KBM-7 (cell line): ENCODE measurements at regions not wholly inside any gene's neighbourhood (a gene's known extent, or its start where the extent isn't known, plus 50 kb on each side); places are given as distances from the start of the nearest gene placed in this dataset.
"Not testable (repeated sequence)": the region's sequence is repeated elsewhere in the genome, so short reads cannot be mapped to it uniquely, and the experiment has no call there.

Experiments used
- DNase-seq: peaks from one replicate; pipeline ENCODE4 v3.0.0-alpha.2; 2015
- in situ Hi-C: fragments of 300-500 bp; cut with MboI; formaldehyde crosslinking; loops from 2 replicates; pipeline ENCODE4 v1.14.3; 2020; ENCODE audit warnings: low sequenced_read_pairs, low pct_unique_long_range_greater_than_20kb, mixed read lengths

DNA sequence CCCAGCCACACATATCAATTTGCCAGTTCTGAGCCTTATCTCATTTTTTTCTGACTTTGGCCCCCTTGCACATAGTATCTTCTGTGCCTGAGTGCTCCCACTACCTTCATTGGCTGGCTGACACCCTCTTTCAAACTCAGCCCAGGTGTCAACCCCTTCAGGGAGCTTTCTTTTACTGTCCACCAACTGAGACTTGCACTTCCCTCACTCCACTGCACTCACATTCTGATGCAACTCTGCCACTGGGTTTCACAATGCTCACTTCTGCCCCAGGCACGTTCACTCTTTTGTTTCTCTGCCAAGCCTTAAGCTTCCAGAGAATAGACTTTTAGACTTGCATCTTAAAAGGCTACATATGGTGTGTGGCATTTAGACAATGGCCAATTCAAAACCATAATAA lies 101.5 kb upstream of the CBLB start:
- peak; percentile 43 for DNase-seq

GRCh38 chr3:105972069-105972468 lies 103.3 kb upstream of the CBLB start:
- in situ Hi-C loops = no loop called here
- DNase-seq = no peak

More for the DNA sequence above, 101.5 kb upstream of the CBLB start:
- in situ Hi-C loops = no loop called here

DNA sequence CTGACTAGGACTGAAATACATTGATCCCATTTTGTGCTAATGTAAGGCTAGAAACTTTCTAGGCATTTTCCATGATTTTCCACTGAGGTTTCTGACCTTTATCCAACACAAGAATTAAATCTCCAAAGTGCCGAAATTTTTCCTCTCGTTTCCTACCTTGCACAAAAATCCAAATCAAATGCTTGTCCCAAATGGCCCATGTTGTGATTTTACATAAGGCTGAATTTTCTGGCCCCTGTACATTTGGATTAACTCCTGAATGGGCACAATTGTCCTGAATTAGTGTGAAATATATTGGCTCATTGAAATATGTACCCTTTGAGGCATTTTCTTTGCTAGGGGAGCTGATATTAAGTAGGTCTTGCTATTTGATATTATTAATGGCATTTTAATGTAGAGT lies 105.6 kb upstream of the CBLB start:
- no peak for DNase-seq
- in situ Hi-C loops = no loop called here

DNA sequence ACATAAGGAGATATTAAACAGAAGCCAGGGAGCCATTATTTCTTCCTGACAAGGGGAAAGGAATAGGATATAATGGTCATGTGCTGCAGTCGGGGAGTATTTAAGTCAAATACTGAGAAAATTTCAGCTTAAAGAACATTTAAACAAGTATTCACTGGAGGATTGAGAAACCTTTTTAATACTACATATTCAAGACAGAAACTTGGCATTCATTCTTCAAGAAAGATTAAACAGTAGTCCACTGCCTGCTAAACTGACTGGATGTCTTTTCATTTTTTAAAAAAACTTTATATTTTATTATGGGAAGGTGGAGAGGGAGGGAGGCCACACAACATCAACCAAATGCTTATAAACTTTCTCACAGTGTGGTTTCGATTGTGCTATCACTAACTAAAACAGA lies 107.4 kb upstream of the CBLB start:
- in situ Hi-C loops = no loop called here
- DNase-seq = no peak

GRCh38 chr3:105979961-105980360 lies 111.1 kb upstream of the CBLB start:
- in situ Hi-C loops = no loop called here
- DNase-seq = no peak

DNA sequence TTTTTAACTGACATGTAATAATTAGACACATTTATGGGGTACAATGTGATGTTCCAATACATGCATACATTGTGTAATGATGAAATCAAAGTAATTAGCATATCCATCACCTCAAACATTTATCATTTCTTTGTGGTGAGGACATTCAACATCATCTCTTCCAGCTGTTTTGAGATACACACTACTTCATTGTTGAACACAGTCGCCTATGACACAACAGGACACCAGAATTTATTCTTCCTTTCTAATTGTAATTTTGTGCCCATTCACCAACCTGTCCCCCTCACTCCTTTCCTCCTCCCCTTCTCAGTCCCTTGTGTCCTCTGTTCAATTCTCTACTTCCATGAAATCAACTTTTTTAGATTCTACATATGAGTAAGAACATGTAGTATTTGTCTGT lies 113.4 kb upstream of the CBLB start:
- in situ Hi-C loops = no loop called here
- DNase-seq = no peak

GRCh38 chr3:105984837-105985236 lies 116.0 kb upstream of the CBLB start:
- no peak for DNase-seq
- in situ Hi-C loops = no loop called here

GRCh38 chr3:105986343-105986742 lies 117.5 kb upstream of the CBLB start:
- DNase-seq, in situ Hi-C loops: not testable (repeated sequence)

- in situ Hi-C loops = no loop called here
- DNase-seq = no peak
Measured at GRCh38 chr3:105987809-105988208, 119.0 kb upstream of the CBLB start.

- no peak for DNase-seq
- in situ Hi-C loops = no loop called here
Measured at GRCh38 chr3:105988540-105989212, 119.9 kb upstream of the CBLB start.

DNA sequence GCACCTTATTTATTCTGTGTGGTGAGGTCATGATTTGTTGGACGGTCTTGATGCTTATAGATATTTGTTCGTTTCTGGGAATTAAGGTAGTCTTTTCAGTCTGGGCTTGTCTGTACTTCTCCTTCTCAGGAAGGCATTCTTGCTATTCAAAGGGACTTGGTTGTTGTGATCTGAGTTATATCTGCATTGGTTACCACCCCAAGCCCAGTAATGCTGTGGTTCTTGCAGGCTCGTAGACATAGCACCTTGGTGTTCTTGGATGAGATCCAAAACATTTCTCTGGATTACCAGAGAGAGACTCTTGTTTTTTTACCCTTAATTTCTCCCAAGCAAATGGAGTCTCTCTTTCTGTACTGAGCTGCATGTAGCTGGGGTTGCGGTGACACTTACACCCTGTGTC lies 128.0 kb upstream of the CBLB start:
- in situ Hi-C loops = no loop called here
- DNase-seq = no peak

- no peak for DNase-seq
- in situ Hi-C loops = no loop called here
Measured at GRCh38 chr3:105997466-105997799, 128.6 kb upstream of the CBLB start.

- DNase-seq = peak; percentile 52
- in situ Hi-C loops = no loop called here
Measured at GRCh38 chr3:105997800-105998526, 129.2 kb upstream of the CBLB start.

DNA sequence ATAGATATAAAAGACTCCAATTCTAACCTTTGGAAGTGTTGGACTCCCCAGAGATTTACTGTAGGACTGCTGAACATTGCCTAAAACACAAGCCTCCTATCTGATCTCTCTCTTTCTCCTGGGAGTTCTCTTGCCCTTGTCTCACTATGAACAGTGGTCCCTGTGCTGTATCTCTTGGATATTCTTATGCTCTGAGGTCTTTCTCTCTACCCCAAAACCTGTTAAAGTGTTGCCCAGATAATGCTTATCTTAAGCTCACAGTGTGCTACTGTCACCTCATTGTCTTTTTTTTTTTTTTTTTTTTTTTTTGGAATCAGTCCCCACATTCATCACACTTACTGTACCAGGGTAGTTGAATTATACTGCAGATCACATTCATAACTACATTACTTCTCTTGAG lies 131.0 kb upstream of the CBLB start:
- in situ Hi-C loops = no loop called here
- DNase-seq = no peak

DNA sequence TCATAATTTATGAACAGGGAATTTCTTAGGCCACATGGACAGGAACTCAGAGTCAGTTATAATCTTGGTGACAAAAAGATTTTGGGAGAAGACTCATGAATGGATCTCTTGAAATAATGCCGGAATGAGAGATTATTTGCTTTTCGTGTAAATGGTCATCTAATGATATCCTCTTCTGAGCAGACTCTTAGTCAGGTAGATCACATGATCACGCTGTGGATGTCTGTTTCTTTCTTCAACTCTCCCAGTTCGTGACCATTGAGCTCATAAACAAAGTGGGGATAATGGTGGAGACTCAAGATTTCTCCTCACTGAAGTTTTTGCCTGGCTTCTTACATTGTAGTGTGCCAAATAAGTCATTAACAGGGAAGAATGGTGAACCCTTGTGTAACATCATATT lies 133.1 kb upstream of the CBLB start:
- no peak for DNase-seq
- in situ Hi-C loops = no loop called here

DNA sequence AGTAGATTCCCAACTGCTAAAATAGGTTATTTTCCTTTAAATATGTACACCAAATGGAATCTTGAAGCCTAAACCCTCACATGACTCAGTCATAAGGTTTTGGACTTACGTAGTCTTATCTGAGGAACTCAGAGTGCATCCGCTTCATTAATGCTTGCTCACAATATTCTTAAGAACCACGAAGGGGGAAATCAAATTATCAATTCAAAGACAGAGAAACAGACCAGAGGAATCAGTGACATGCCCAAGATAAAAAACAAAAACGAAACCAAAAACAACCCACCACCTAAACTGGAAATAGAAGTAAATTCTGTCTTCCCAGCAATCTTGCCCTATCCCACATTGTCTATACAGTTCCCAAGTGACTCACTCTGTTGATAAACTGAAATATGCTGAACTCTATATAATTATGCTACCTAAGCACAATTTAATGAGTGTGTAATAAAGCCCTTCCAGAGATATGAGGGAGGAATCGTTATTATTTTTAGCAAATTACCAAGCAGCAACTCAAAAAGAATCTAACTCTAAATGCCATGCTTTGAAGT lies 135.4 kb upstream of the CBLB start:
- in situ Hi-C loops = no loop called here
- no peak for DNase-seq

GRCh38 chr3:106004826-106005225 lies 136.0 kb upstream of the CBLB start:
- in situ Hi-C loops = no loop called here
- DNase-seq = no peak

- no peak for DNase-seq
- in situ Hi-C loops = no loop called here
Measured at GRCh38 chr3:106006001-106006400, 137.2 kb upstream of the CBLB start.

DNA sequence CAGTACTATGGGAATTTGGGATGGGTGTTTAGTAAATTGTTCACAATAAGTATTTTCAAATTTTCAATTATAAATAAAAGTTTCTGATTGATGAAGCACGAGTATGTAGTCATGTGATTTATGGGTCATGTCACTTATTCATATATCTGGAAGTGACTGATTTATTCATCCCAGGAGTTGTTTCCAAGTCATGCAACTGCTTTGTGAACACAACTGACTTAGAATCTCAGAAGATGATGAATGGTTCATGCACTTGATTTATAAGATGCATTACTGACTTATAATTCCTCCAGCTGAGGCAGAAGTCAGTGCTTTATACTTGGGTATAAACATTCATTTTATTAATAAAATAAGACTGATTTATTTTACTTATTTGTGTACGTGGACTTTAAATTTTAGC lies 137.8 kb upstream of the CBLB start:
- DNase-seq = no peak
- in situ Hi-C loops = no loop called here

GRCh38 chr3:106007512-106007911 lies 138.7 kb upstream of the CBLB start:
- DNase-seq = no peak

GRCh38 chr3:106008766-106009165 lies 140.0 kb upstream of the CBLB start:
- DNase-seq = no peak
- in situ Hi-C loops = no loop called here

More at GRCh38 chr3:106007512-106007911, 138.7 kb upstream of the CBLB start:
- in situ Hi-C loops = no loop called here
